ENCODE measurements at regions not wholly inside any gene's neighbourhood (a gene's known extent, or its start where the extent isn't known, plus 50 kb on each side); places are given as distances from the start of the nearest gene placed in this dataset.

DNA sequence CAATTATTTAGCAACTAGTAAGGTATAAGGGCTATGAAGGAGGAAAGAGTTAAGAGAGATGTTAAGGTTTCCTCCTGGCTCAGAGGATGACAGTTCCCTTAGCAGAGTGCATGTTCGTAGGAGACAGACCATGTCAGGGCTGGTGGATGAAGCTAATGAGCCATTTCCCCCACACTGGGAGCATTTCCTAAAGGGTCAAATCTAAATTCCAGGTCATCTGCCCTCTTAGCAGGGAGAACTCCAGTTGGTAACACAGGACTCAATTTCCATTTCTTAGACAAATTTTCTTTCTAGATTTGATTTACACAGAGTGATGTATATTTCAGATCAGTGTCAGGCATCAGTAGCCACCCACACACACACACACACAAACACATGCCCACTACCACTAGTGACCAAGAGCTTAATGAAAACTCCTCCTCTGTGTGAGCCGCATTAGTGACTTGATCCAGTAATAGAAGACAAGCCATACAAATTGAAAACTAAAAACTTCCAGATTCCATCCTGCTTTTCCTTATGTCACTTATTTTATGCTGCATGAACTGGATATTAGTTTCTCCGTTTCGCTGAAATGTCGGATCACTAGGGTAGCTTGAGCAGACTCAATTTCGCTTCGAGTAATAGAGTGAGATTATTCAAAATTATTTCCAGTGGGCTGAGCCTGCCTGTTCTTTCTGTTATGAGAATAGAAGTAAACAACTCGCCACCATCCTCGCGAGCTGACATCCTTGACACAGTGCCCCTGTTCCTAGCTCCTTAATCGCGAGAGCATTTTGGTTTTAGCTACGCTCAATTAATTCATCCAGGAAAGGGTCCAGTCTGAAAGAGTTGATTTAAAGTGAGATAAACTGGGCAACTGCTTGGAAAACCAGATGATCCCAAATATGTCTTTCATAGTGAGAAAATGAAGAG, 582.6 kb downstream of the SOX6 start:
- no peak for TF ChIP-seq POLR2AphosphoS5 (IDR thresholded peaks at IDR 0.05)
- TF ChIP-seq POLR2A (IDR thresholded peaks at IDR 0.05) = no peak
- no peak for TF ChIP-seq EP300 (IDR thresholded peaks at IDR 0.05)
- TF ChIP-seq, protein P1, sequence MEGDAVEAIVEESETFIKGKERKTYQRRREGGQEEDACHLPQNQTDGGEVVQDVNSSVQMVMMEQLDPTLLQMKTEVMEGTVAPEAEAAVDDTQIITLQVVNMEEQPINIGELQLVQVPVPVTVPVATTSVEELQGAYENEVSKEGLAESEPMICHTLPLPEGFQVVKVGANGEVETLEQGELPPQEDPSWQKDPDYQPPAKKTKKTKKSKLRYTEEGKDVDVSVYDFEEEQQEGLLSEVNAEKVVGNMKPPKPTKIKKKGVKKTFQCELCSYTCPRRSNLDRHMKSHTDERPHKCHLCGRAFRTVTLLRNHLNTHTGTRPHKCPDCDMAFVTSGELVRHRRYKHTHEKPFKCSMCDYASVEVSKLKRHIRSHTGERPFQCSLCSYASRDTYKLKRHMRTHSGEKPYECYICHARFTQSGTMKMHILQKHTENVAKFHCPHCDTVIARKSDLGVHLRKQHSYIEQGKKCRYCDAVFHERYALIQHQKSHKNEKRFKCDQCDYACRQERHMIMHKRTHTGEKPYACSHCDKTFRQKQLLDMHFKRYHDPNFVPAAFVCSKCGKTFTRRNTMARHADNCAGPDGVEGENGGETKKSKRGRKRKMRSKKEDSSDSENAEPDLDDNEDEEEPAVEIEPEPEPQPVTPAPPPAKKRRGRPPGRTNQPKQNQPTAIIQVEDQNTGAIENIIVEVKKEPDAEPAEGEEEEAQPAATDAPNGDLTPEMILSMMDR (IDR thresholded peaks at IDR 0.05) = no peak
- H3K4me3 ChIP-seq = no peak overlapping the region
- WGBS, 2 donors (ENCODE audit: low coverage in 1 of 2) = 56 to 67% methylated on average over 13 of the region's 13 CpGs

DNA sequence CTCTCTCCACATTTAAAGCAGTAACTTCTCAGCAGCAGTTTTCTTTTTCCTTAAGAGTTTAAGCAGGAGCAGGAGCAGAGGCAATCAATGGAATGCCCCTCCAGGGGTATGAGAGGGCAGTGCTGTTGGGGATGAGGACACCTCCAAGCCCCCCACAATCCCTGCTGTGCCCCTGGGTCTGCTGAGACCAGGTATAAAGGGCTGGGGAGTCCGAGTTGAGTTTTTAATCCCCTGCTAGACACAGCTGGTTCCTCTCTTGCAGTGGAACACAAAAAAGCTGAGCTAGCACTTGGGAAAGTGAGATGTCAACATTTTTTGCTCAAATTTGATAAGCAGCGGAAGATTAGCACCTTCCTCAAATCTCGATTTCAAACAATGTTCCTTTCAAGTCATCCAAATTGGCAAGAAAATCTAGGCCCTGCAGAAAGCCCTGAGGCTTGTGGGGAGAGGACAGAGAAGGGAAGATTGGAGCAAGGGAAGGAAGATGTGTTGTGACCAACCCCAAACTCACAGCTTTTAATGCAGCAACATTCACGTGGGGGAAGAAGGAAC, 581.9 kb downstream of the SOX6 start:
- TF ChIP-seq POLR2A (IDR thresholded peaks at IDR 0.05) (no peak), EP300 (IDR thresholded peaks at IDR 0.05) (no peak), POLR2AphosphoS5 (IDR thresholded peaks at IDR 0.05) (no peak)
- TF ChIP-seq, protein P1 (IDR thresholded peaks at IDR 0.05) = no peak
- ATAC-seq = no peak
- peaks cover 0 to 17% (median 2%) of the 10 kb centered on the region in 3 donors for H3K4me1 ChIP-seq
- no peaks in the 10 kb centered on the region for H3K36me3 ChIP-seq
- H3K4me3 ChIP-seq = no peak overlapping the region
- 25 to 72% methylated on average over 2 to 4 of the region's 4 CpGs for WGBS, 2 donors (ENCODE audit: low coverage in 1 of 2)
- H3K27me3 ChIP-seq = no peaks in the 10 kb centered on the region
- H3K27ac ChIP-seq = no peak overlapping the region
- H3K9me3 ChIP-seq = no peaks in the 10 kb centered on the region

More for the DNA sequence above, 582.6 kb downstream of the SOX6 start:
- Histone ChIP-seq H3K9me3 (no peaks in the 10 kb centered on the region), H3K27me3 (no peaks in the 10 kb centered on the region), H3K27ac (no peak overlapping the region), H3K4me1 (peaks cover 0 to 17% (median 2%) of the 10 kb centered on the region in 3 donors), H3K36me3 (no peaks in the 10 kb centered on the region)
- ATAC-seq = no peak

DNA sequence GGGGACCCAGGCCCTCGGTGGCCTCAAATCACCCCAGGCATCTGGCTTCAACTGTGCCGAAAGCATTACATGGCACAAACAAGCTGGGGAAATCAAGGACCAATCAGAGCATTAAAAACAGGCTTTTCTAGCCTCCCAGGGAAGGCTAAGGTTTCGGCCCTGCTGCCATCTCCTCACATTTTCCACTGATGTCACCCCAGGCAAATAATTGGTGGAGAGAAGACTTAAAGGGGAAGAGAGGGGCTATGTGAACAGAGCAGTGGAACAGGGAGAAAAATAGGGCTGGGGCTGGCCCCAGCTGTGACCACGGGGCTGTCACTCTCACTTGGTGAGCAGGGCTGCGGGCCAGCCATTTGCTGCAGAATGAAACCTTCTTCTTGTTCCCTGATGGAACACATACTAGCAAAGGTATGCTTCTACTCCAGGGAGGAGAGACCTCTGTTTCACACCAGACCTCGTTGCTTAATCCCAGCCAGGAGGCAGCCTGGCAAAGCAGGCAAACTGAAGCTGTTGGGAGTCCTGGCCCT, 581.3 kb downstream of the SOX6 start:
- Histone ChIP-seq H3K9me3 (no peaks in the 10 kb centered on the region), H3K4me1 (peaks cover 0 to 17% (median 2%) of the 10 kb centered on the region in 3 donors), H3K27ac (no peak overlapping the region), H3K36me3 (no peaks in the 10 kb centered on the region), H3K27me3 (no peaks in the 10 kb centered on the region), H3K4me3 (no peak overlapping the region)
- 33 to 83% methylated on average over 1 to 3 of the region's 6 CpGs for WGBS, 2 donors (ENCODE audit: low coverage in 1 of 2)
- ATAC-seq = no peak
- no peak for TF ChIP-seq EP300 (IDR thresholded peaks at IDR 0.05)
- no peak for TF ChIP-seq POLR2A (IDR thresholded peaks at IDR 0.05)
- TF ChIP-seq, protein P1 (IDR thresholded peaks at IDR 0.05) = no peak
- TF ChIP-seq POLR2AphosphoS5 (IDR thresholded peaks at IDR 0.05) = no peak

DNA sequence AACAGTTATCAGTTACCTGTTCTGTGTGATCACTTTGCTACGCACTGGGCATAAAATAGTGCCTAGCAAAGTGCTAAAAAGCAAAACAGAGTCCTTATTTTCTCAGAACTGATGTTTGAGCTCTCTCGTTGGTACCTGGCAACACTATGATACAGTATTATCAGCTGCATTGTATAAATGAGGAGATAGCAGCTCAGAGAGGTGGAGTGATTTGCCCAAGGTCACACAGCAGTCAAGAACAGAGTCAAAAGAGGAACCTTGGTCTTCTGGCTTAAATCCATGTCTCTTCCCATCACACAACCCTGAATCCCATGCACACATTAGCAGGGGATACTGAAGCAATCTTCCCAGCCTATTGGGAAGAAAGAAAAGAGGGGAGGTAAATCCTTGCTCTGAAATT, 580.5 kb downstream of the SOX6 start:
- Histone ChIP-seq H3K36me3 (no peaks in the 10 kb centered on the region), H3K4me1 (peaks cover 0 to 17% (median 2%) of the 10 kb centered on the region in 3 donors), H3K27me3 (no peaks in the 10 kb centered on the region), H3K9me3 (no peaks in the 10 kb centered on the region), H3K4me3 (no peak overlapping the region), H3K27ac (no peak overlapping the region)
- 75 to 90% methylated on average over 2 of the region's 2 CpGs for WGBS, 2 donors (ENCODE audit: low coverage in 1 of 2)
- ATAC-seq = no peak
- no peak for TF ChIP-seq POLR2AphosphoS5 (IDR thresholded peaks at IDR 0.05)
- TF ChIP-seq, protein P1 (IDR thresholded peaks at IDR 0.05) = no peak
- TF ChIP-seq EP300 (IDR thresholded peaks at IDR 0.05) = no peak
- TF ChIP-seq POLR2A (IDR thresholded peaks at IDR 0.05) = no peak
